Stimulated activated CD4-positive, alpha-beta T cell treated with anti-CD3 and anti-CD28 coated beads, Interleukin-15, amount 100 ng/mL, for 48 hours (primary cell): ENCODE measurements at regions not wholly inside any gene's neighbourhood (a gene's known extent, or its start where the extent isn't known, plus 50 kb on each side); places are given as distances from the start of the nearest gene placed in this dataset.
A peak's percentile ranks its signal among the peaks of the same experiment; 100 is the strongest.

Source experiments
- DNase-seq, 2 donors: peaks; one replicate each; pipeline ENCODE4 v3.0.0-alpha.2; 2020; ENCODE audit warnings: low read depth in 2 of 2

DNA sequence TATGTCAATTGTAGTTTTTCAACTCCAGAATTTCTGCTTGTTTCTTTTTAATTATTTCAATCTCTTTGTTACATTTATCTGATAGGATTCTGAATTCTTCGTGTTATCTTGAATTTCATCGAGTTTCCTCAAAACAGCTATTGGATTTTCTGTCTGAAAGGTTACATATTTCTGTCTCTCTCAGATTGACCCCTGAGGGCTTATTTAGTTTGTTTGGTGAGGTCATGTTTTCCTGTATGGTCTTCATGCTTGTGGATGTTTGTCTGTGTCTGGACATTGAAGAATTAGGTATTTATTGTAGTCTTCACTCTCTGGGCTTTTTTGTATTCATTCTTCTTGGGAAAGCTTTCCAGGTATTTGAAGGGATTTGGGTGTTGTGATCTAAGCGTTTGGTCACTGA lies 85.6 kb downstream of the SNAPC1 start:
- DNase-seq, result no peak

DNA sequence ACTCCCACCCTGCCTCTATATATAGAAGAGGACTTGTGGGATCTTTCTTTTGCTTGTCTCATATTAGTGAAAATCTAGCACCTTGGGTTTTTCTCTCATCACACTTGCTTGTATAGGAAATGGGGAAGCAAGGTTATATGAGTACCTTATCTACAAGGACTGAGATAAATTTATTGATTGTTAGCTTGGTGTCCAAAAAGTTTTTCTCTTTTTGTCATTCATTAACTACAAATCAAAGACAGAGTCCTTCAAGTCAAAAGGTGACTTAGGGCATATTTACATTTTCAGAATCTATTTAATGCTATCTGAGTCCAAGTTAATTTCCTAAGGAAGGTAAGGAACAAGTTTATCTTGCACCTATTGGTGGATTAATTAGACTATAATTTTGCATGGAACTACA lies 92.7 kb downstream of the SNAPC1 start:
- no peak for DNase-seq

GRCh38 chr14:61860294-61860918 lies 98.2 kb downstream of the SNAPC1 start:
- peak; percentile 47 to 65 for DNase-seq

DNA sequence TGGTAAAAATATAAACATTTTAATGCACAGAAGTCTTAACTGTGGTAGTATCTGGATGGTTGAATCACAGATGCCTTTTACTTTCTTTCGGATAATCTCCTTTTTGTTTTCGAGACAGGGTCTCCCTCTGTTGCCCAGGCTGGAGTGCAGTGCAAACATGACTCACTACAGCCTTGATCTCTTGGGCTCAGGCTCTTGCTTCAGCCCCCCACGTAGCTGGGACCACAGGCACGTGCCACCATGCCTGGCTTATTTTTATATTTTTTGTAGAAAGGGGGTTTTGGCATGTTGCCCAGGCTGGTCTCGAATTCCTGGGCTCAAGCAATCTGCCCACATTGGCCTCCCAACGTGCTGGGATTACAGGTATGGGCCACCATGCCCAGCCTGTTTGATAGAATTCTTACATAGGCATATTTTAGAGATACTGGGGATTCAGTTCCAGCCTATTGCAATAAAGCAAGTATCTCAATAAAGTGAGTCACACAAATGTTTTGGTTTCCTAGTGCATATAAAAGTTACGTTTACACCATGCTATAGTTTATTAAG lies 99.2 kb downstream of the SNAPC1 start:
- DNase-seq, result no peak

- DNase-seq, result no peak
These were observed 102.2 kb downstream of the SNAPC1 start for GRCh38 chr14:61864329-61864898.

DNA sequence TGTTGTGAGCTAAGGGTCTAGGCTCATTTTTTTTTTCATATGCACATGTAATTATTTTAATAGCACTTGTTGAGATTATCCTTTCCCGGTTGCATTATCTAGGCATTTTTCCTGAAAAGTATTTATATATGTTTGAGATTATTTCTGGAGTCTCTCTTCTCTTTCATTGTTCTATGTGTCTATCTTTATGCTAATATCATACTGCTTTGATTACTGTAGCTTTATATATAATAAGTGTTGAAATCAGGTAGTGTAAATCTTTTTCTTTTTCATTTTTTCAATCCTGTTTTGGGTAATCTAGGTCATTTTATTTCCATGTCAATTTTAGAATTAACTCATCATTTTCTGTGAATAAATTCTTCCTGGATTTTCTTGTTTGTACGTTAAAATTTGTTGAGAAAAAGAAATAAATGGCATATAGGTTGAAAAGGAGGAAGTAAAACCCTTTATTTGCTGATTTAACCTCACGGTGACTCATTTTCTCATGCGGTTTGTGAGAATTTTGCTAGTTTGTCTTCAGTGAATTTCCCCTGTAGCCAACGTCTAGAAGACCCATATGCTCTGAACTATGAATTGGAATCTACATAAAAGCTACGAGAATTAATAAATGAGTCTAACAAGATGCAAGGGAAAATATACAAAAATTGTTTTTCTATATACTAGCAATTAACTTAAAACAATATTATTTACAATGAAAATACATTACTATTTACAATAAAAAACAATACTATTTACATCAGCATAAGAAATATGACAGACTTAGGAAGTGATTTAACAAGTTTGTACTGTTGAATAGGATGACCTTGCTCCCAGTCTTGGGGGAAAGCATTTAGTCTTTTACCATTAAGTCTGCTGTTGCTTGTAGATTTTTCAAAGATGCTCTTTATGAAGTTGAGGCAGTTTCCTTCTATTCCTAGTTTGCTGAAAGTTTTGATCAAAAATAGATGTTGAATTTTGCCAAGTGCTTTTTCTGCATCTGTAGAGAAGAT lies 105.0 kb downstream of the SNAPC1 start:
- DNase-seq, result no peak

DNA sequence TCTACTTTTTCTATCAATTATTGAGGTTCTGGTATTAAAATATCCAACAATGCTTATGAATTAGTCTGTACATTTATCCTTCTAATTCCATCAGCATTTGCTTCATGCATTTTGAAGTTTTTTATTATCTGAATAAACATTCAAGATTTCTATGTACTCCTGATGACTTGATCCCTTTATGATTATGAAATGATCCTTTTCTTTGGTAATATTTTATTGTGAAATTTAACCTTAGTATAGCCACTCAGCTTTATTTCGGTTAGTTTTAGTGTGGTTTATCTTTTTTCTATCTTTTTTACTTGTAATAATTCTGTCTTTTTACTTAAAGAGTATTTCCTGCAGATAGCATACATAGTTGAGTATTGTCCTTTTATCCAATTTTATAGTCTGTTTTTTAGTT lies 106.6 kb downstream of the SNAPC1 start:
- no peak for DNase-seq

DNA sequence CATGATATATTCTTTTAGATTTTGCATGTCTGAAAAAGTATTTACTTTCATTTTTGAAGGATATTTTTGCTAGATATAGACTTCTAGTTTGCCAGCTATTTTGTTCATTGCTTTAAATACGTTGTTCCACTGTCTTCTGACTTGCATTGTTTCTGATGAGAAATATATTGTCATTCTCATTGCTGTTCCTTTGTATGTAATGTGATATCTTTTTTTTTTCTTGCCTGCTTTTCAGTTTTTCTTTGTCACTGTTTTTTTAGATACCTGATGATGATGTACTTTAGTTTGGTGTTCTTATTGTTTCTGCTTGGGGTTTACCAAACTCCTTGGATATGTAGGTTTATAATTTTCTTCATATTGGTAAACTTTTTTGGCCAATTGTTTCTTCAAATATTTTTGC lies 107.9 kb downstream of the SNAPC1 start:
- DNase-seq, result no peak

GRCh38 chr14:61872452-61872851 lies 110.2 kb downstream of the SNAPC1 start:
- no peak for DNase-seq

- DNase-seq, result no peak
These were observed 113.3 kb downstream of the SNAPC1 start for GRCh38 chr14:61875483-61875882.

DNA sequence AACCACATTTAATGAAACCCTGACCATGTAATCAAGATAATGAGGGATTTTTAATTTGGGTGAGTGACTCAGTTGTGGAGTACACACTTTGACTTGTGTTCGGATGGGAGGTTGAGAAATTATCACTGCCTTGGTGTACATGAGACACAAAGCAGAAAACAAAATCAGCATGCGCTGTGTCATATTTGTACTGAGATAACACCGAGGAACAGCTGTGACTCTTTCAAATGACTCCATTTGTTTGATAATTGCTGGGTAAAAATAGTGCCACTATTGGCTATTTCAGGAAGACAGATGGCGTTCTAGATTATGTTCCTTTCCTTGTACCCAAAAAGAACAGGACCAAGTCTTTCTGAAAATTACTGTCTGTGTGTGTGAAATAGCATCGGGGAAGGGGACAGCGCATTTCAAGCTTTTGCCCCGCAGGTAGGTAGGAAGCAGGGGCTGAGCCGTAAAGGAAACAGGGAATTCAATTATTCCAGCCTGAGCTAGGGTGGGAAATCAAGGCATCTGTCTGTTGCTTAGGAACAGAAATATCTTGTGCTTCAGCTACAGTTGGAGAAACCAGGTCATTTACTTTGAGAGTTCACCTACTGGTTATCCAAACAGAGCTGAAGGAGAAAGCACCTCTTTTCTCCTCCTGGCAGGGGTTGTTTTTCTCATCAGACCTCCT lies 114.3 kb downstream of the SNAPC1 start:
- DNase-seq, result no peak

DNA sequence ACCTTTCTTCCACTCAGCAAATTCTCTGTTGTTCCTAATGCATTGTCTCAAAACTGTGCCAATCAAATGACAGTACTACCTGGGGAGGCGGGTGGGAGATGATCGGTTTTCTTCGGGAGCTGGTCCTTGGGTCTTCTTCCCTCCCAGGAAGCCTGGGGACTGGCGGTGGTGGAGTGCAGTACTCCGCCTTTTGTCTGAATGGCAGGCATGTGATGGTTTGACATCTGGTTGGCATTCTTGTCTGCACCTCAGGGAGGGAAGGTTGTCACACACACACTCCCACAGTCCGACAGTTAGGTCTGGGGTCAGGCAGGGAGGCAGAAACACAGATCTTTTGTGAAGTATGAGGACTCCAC lies 114.8 kb downstream of the SNAPC1 start:
- no peak for DNase-seq

DNA sequence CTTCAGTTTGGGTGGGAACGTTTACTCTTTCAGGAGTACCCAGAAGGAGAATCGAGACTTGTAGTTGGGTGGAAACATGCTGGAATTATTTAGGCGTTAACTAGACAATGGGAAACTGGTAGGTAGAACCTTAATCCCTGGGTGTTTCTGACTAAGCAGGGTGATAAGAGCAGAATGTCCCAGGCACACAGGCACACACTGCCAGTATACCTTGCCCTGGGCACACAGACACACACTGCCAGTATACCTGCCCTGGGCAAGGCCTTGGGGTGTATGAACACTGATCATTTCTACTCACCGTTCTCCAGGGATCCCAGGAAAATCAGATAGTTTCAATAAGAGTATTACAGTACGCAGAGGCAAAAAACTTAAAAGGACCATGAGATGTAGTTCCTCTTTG lies 115.5 kb downstream of the SNAPC1 start:
- no peak for DNase-seq

- no peak for DNase-seq
These were observed 116.7 kb downstream of the SNAPC1 start for GRCh38 chr14:61878931-61879330.

DNA sequence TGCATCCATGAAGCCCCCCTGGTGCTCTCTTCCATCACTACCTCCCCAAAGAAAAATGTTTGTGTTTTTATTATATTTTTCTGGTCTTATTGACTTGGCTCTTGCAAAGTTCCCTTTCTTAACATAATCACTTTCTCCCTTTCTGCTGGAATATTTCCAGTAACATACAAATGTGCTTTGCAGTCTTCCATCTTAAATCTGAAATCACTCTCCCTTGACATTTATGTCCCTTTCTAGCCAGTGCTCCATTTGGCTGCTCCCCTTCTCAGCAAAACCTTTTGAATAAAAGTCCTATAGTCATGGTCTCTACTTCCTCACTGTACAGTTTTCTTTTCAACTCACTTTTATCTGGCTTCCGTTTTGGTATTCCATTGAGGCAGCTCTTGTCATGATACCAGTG lies 118.8 kb downstream of the SNAPC1 start:
- DNase-seq, result no peak

DNA sequence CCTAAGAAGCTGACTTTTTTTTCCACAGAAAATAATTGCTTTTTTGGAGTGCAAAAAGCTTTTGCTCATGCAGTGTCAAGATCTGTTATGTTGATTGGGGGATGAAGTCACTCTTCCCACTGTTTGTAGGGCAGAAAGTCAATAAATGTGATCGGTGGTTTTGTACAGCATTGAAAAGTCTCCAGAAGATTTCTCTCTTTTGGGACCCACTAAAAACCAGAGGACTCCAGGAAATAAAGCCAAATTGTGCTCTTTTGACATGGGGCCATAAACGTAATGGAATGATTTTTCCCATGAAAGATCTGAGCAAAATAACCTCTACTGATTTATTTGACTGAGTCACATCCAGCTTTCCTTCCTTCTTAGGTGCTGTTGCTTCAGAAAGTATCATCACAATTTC lies 122.5 kb downstream of the SNAPC1 start:
- no peak for DNase-seq

DNA sequence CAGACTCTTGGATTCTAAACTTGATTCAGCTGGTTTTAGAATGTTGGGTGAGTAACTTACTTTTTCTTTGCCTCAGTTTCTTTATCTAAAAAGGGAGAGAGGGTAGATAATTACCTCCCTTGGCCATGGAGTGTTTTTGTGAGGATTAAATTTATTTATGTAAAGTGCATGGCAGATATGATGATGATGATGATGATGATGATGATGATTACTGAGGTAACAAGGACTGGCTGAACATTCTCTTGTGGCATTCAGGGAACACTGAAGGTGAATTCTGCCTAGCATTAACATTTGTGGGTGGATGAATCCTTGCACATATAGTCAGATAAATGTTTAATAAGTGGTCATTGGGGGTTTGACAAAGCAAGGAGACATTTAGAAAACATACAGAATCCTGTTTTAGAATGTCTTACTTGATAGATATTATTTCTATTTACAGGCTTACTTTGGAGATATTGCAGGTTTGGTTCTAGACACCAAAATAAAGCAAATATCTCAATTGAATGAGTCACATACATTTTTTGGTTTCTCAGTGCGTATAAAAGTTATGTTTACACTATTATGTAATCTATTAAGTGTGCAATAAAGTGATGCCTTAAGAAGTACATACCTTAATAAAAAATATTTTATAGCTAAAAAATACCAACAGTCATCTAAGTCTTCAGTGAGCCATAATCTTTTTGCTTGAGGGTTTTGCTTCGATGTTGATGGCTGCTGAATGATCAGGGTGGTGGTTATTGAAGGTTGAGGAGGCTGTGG lies 123.2 kb downstream of the SNAPC1 start:
- DNase-seq, result no peak

DNA sequence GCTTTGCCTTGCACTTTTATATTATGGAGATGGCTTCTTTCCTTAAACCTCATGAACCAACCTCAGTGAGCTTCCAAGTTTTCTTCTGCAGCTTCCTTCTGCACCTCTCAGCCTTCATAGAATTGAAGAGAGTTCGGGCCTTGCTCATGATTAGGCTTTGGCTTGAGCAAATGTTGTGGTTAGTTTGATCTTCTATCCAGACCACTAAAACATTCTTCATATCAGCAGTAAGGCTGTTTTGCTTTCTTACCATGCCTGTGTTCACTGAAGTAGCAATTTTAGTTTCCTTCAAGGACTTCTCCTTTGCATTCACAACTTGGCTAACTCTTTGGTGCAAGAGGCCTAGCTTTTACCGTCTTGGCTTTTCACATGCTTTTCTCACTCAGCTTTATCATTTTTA lies 125.4 kb downstream of the SNAPC1 start:
- DNase-seq, result no peak

DNA sequence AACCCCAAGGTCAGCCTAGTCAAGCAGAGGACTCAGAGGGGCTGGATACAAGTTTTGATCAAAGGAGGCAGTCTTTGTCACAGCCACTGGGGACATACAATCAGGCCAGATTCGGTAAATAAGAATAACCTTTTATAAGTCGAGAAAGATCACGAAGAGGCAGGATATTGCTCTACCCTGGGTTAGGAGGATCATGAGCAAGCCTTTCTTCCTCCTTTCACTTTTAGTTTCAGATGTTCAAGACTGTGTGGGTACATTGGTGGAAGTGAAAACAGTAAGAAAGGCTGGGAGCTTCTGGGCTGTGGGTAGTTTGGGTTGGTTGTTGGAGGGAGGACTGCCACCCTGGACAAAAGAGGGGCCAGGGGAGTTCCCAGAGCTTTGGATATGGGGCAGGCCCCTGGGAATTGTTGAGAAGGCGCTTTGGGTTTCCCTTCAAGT lies 127.7 kb downstream of the SNAPC1 start:
- DNase-seq, result peak; percentile 1 to 4

- DNase-seq, result no peak
These were observed 128.9 kb downstream of the SNAPC1 start for GRCh38 chr14:61891170-61891569.

DNA sequence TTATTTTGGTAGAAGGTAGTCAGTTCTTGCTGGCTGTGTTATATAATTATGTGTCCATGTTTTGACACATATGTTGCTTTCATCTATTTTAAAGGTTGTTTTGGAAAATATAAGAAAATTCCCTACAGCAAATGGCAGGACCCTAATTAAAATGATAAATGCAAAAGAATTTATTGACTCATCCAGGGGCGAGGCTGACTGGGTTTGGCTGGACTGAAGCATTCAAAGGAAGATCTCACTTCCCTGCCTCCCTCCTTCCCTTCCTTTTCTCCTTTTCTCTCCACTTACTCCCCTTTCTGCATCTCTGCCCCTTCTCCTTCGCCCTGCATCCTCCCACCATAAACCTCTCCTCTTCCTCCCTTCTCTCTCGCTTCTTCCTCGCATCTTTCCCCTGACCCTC lies 129.6 kb downstream of the SNAPC1 start:
- no peak for DNase-seq
